HG03135 (cell line): ENCODE measurements at regions not wholly inside any gene's neighbourhood (a gene's known extent, or its start where the extent isn't known, plus 50 kb on each side); places are given as distances from the start of the nearest gene placed in this dataset.
A peak's percentile ranks its signal among the peaks of the same experiment; 100 is the strongest.
"Not testable (repeated sequence)": the region's sequence is repeated elsewhere in the genome, so short reads cannot be mapped to it uniquely, and the experiment has no call there.

Source experiments
- ATAC-seq: cut with Tn5 transposase; IDR thresholded peaks from one replicate; pipeline ENCODE4 v1.9.1; 2021; ENCODE audit warnings: mild to moderate bottlenecking, moderate library complexity; ENCODE audit not compliant: unreplicated experiment

DNA sequence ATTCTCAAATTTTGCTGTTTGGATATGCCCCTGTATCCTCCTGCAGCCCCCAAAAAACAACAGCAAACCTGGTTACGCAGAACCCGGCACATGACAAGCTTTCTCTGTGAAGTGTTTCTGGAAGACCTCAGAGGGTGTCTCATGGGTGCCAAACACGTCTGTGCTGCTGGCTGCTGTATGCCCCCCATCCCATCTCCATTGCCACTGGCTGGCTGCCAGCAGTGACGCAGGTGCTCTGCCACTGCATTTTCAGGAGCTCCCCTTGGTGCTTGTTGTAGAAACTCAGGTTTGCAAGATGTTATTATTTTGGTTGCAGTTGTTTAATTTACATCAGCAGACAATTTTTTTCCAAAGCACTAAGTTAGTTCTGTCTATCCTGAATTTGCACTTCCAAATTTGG, 166.4 kb upstream of the FANCL start:
- no peak for ATAC-seq

DNA sequence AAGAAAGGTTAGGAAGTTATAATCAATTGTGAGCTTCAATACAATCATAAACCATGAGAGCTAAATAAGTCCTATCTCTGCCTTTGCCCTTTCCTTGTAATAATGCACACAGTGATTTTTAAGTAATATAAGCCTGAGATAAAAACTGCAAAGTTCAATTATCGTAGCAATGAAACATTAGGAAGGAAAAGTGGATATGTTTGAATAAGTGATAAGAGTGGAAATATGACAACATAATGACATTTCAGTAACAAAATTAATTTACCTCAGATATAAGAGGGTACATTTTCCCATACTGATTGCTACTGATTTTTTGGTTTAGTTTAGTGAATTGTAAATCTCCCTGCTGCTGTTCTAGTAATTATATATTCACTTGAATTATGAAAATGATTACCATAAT, 164.2 kb upstream of the FANCL start:
- no peak for ATAC-seq

DNA sequence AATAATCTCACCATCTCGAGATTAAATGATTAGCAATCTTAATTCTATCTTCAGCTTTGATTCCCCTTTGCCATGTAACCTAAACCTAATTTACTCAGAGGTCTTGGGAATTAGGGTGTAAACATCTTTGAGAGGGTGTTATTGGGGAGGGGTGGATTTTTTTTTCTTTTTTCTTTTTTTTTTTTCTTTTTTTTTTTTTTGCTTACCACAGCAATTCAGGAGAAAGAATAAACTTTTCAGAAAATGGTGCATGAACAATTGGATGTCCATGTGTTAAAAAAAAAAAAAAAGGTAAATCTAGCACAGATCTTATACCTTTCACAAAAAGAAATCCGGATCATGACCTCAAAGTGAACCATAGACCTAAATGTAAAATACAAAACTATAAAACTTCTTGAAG, 160.8 kb upstream of the FANCL start:
- ATAC-seq: no peak

DNA sequence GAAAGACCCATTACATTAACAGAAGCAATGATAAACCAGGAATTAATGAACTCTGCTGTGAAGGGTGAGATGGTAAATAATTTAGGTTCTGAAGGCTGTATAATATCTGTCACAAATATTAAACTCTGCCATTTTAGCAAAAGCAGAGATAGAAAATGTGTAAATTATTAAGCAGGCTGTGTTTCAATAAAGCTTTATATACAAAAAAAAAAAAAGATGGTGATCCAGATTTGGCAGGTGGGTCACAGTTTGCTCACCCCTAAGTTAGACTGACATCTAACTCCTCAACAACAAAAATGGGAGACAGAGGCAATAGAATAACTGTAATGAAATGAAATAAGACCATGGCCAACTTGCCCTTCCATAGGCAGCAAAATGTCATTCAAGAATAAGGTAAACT, 157.3 kb upstream of the FANCL start:
- no peak for ATAC-seq

DNA sequence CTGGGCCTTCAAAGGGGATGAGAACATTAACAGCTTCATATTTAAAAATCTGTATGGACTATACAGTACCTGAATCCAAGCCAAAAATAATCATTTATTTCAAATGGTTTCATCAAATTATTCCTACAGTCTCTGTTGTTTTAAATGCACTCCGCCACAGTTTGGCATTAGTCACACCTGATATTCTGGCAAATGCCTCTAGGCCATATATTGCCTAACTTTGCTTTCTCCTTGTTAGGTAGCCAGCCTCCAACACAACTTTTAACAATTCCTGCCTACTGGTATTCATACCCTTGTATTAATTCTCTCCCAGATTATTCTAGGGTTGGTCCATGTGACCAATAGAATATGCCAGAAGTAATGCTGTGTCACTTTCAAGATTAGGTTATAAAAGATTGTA, 146.6 kb upstream of the FANCL start:
- no peak for ATAC-seq

DNA sequence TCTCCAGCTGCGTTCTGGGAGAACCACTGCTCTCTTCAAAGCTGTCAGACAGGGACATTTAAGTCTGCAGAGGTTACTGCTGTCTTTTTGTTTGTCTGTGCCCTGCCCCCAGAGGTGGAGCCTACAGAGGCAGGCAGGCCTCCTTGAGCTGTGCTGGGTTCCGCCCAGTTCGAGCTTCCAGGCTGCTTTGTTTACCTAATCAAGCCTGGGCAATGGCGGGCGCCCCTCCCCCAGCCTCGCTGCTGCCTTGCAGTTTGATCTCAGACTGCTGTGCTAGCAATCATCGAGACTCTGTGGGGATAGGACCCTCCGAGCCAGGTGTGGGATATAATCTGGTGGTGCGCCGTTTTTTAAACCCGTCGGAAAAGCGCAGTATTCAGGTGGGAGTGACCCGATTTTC, 145.8 kb upstream of the FANCL start:
- ATAC-seq: not testable (repeated sequence)

DNA sequence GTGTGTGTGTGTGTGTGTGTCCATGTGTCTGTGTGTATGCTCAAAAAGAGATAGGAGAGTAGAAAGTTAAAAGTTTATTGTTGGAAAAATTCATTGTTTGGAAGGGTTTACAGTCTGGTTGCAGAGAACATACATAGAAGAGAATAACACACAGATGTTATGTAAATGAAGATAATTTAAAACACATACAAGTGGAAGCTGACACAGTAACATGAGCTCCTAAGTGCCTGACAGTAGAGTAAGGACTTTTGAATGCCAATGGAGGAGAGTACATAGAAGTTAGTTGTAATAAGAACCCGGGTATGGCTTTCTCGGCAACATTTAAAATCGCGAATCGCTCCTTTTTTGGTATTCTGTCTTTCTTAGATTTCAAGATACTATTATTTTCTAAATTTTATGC, 137.0 kb upstream of the FANCL start:
- ATAC-seq: no peak

DNA sequence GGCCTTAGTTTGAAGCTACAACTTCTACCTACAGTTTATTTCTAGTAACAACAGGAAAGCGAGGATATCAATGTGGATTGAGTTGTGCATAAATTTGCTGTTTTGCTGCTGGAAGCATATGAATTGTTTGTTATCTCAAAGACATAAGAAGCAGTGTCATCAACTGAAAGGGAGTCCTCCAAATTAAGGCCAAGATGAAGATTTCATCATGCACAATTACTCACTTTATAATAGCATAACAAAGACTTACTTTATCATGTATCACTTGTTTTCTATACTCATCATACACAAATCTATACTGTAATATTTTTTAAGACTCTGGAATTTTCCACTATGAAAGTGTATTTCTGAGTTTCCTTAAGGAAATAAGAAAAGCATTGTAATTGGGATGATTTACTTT, 136.1 kb upstream of the FANCL start:
- ATAC-seq: no peak

DNA sequence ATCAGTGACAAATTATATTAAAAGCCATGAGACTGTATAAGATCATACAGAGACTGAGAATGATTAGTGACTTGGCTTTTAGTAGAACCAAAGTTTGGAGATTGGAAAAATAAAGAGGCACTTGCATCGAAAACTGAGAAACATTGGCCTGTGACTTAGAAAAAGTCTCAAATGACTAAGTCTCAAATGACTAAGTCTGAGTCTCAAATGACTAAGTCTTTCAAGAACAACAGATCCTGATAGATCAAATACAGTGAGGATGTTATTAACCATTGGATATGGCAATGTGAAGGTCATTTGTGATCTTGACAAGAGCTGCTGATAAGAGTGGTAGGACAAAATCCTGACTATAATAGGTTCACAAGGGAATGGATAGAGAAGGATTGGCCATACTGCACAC, 135.5 kb upstream of the FANCL start:
- no peak for ATAC-seq

DNA sequence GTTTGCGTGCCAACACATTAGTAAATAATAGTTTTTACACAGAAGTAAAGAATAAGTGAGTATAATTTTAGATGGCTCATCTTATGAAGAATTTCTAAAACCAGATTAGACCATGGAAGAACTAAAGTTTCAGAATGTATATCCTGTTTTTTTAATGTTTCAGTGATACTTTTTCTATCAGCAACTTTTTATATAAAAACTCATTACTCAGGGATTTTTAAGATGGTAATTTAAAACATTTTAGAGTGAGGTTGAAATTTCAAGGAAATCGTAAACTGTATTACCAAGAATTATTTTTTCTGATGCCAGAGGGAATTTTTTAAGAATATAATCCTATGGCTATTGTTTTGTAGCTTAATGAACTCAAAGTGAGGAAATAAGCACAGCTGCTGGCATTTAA, 128.5 kb upstream of the FANCL start:
- no peak for ATAC-seq

DNA sequence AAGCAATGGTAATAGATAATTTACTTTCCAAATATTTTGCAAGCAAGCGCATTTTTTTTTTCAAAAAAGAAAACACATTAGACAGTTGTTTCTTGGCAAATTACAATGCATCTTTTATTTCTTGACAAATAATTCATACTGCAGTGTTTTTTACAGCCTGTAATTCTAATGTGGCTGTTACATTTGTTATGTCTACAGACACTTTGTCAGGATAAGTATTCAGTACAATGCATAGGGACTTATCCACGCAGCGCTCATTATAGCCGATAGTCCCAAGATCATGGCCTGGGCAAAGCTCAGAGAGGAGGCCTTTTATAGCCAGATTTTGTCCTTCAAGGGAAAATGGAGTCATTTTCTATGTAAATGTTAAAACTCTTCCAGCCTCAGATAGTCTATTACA, 123.0 kb upstream of the FANCL start:
- ATAC-seq: no peak

DNA sequence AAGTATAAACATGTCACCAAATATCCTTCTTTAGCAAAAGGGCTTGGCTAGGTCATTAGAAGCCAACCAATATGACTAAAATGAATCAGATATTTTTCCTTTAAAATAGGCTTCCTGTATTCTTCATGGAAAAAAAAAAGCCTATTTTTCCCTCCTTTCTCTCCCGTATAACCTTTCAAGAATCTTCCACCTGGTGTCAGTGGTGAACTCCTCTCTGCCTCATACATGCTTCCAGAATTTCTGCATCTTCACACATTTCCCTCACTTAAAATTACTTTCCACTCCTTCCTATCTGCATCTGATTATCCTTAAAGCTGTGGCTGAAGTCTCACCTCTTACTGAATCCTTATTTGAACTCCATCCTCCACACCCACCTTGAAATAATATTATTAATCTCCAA, 116.9 kb upstream of the FANCL start:
- no peak for ATAC-seq

DNA sequence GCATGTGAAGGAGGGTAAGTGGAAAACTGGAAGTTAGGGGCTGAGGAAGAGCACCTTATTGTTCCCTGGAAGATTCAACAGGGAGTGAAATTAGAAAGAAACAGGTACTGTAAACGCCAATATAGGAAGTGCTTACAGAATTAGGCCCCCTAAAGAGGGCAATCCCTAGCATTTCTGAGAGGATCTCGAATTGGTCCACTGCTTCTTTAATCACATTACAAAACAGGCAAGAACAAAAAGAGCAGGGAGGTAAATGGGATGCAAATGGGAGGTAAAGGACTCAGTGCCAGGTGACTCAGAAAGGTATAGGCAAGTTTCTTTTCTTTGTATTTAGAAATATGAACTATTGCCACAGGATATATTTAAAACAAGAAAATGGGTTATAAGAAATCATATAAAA, 116.4 kb upstream of the FANCL start:
- no peak for ATAC-seq

DNA sequence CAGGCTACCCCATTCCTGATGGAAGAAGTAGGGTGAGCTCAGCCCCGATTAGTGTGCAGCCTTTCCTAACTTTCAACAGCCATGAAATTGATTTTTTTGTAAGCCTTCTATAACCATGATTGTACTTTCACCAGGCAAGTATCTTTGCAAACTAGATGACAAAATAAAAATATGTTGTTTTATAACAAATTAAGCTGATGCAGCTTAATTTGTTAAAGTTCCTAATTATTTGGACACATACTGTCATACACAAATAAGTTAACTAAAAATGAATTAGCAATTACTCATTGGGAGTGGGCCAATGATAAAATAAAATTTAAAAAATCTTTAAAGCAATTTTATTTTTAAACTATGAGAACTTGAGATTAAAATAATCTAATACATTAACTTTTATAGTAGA, 113.1 kb upstream of the FANCL start:
- ATAC-seq: no peak

DNA sequence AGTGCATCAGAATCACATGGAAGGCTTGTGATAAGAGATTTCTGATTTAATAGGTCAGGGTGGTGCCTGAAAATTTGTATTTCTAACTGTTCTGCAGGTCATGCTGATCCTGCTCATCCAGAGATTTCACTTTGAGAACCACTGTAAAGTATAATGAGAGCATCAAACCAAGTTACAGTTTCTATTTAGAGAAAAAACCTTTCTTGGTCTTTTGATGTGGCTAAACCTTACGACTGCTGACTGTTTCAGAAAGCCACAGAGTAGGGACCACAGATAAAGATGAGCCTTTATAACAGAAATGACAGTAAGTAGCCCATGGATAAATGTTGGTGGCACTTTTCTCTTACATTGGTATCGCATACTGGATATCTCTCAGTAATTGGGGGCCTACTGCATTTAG, 109.4 kb upstream of the FANCL start:
- ATAC-seq: peak; percentile 82

DNA sequence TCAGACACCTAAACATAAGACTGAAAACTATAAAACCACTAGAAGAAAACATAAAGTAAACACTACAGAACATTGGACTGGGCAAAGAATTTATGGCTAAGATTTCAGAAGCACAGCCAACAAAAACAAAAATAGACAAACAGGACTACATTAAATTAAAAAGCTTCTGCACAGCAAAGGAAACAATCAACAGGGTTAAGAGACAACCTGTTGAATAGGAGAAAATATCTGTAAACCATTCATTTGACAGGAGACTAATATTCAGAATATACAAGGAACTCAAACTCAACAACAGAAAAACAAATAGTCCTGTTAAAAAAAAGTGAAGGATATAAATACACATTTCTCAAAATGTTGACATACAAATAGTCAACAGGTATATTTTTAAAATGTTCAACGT, 106.7 kb upstream of the FANCL start:
- ATAC-seq: no peak

DNA sequence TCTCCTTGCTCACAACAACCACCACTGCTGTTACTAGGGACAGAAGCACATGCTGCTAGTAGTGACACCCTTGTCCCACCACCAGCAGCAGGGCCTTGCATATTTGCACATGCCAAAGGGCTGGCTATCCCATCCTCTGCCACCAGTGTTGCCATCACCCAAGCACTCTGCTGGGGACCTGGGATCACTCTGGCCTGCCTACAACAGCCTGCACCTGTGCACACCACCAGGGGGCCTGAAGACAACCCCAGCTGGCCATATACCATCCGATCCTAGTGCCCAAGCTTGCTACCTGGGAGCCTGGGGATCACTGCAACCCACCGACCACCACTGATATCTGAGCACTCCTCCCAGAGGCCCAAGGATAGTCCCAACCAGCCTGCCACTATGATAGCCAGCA, 99.9 kb upstream of the FANCL start:
- ATAC-seq: no peak

DNA sequence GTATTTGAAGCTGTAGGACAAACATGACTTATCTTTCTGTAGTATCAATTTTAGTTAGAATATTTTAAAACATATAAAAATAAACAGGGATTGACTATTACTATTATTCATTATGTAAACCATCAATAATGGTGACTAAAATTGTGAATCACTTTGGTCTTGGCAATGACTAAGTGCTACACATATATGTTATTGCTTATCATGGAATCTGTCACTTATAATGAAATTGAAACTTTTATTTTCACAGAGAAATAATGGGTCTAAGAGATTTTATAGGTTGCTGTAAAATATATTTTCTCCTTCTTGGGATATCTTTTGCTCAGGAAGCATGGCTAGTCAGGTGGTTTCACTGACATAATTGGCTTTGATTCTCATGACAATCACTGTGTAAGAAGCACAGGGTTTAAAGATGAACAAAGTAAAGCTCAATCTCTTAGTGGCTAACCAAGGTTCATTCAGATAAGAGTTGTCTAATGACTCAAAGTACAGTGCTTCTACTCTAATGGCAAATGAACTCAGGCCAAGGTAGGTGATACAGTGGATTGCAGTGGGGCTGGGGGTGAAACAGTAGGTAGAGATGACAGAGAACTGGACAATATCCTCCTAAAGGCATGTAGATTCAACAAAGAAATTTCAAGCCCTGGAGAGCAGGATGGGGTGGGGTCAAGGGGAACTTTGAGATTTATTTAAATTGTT, 98.6 kb upstream of the FANCL start:
- ATAC-seq: no peak

DNA sequence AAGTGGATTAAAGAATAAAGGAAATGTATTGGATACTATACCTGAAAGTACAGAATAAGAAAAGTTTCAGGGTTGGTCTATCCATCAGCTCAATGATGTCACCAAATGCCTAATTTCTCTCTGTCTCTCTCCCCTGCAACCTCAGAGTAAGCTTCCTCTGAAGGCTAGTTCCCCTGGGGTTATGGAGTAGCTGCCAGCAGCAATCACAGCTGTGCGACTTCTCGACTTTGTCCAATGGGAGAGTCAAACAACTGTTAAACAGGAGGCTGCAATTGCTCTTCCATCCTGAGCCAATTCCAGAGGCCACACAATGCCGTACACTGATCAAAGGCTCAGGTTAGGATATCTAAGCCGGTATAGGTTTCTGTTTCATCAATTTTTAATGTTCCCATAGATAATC, 95.3 kb upstream of the FANCL start:
- ATAC-seq: no peak

DNA sequence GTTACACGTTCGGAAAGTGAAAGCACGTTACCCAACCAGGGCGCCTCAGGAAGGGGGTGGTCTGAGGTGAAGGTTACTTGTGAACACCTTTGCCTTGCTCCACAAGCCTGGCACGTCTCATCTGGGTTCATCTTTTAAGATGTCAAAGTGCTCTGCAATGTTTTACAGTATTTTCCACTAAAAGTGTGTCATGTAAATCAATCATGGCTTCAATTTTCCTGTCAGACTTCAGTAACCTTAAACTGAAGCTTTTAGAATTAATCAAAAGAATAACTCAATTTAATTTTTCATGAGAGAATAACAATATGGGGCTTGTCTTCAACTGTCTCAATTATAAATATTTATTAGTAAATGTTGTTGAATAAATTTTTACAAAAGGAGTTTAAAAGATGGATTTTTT, 93.3 kb upstream of the FANCL start:
- ATAC-seq: no peak

DNA sequence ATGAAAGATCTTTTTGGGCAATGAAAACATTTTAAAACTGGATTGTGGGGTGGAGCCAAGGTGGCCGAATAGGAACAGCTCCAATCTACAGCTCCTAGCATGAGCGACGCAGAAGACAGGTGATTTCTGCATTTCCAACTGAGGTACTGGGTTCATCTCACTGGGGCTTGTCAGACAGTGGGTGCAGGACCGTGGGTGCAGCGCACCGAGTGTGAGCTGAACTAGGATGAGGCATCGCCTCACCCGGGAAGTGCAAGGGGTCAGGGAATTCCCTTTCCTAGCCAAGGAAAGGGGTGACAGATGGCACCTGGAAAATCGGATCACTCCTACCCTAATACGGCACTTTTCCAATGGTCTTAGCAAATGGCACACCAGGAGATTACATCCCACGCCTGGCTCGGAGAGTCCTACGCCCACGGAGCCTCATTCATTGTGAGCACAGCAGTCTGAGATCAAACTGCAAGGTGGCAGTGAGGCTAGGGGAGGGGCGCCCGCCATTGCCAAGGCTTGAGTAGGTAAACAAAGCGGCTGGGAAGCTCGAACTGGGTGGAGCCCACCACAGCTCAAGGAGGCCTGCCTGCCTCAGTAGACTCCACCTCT, 84.3 kb upstream of the FANCL start:
- not testable (repeated sequence) for ATAC-seq

DNA sequence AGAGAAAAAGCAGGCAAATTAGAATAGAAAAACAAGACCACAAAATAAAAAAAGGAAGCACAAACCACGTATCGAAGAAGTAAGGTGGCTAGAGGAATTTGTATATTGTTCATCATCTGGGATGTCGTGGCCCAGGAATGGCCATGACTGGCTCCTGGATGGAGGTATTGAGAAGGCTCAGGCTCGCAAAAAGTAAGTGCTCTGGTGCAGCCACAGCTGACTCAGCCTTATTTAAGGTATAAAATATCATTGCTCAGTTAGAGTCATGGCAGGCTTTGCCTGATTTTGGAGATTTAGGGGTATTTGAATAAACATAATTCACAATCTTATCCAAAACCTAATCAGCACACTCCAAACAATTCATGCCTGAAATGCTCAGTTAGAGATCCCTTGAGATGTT, 78.4 kb upstream of the FANCL start:
- no peak for ATAC-seq

DNA sequence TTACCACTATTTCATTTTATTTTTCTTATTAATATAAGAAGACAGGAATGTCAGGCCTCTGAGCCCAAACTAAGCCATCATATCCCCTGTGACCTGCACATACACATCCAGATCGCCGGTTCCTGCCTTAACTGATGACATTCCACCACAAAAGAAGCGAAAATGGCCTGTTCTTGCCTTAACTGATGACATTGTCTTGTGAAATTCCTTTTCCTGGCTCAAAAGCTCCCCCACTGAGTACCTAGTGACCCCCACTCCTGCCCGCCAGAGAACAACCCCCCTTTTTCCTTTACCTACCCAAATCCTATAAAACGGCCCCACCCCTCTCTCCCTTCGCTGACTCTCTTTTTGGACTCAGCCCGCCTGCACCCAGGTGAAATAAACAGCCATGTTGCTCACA, 77.8 kb upstream of the FANCL start:
- not testable (repeated sequence) for ATAC-seq
